DMS153 (cell line): ENCODE measurements at regions not wholly inside any gene's neighbourhood (a gene's known extent, or its start where the extent isn't known, plus 50 kb on each side); places are given as distances from the start of the nearest gene placed in this dataset.

Experiments used
- DNase-seq: peaks from one replicate; lab custom pipeline; 2025; lab: John Stamatoyannopoulos, UW

DNA sequence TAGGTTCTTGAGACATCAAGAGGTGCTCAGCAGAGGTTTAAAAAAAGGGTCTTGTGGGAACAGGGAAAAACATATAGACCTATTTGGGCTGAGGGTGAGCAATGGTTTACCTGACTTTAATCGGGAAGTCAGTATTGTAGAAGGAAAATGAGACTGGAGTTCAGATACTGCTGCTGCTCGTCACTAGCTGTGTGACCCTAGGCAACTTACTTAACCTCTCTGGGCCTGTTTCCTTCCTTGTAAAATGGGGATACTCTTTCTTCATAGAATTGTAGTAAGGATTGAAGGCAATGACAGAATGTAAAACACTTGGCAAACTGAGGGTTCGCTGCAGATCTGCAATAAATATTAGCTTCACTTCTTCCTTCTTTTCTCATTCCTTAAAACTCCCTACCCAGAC is 327.5 kb upstream of the PROK2 start:
- DNase-seq, result no peak

DNA sequence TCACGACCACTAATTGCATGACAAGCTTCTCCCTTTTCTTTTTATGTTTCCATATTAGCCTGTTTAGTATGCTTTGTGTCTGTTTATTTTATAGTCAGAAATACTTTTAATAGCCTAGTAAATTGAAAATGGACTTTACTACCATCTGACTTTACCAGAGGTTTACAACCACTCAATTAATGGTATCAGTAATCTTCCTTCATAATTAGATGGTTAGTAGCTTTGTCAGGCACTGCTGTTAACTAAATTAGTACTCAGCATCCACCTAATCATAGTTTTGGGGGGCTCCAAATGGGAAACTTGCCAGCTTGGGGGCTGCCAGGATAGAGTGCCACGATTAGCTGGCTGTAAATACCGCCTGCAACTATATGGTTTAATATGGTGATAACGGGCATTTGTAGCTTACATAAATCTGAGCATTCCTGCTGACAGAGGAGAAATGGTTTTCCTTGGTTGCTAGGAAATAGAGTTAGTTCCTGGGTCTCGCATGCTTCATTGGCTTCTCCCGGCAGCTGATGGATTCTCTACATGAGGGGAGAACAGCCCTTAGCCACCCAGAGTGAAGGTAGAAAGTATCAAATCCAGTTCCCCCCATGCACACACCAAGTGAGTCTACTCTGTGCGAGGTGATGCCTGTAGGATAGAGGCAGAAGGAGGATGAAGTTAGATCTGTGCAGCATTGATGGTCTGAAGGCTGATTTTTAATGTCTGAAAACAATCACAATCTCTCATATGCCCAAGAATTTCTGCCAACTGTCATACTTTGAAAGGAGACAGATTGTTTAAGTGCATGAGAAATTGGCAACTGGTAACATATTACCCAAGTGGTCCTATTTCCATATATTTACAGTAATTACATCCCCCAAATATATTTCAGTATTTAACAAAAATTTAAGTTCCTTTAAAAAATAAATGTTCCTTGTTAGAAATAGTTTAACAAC is 326.6 kb upstream of the PROK2 start:
- no peak for DNase-seq

DNA sequence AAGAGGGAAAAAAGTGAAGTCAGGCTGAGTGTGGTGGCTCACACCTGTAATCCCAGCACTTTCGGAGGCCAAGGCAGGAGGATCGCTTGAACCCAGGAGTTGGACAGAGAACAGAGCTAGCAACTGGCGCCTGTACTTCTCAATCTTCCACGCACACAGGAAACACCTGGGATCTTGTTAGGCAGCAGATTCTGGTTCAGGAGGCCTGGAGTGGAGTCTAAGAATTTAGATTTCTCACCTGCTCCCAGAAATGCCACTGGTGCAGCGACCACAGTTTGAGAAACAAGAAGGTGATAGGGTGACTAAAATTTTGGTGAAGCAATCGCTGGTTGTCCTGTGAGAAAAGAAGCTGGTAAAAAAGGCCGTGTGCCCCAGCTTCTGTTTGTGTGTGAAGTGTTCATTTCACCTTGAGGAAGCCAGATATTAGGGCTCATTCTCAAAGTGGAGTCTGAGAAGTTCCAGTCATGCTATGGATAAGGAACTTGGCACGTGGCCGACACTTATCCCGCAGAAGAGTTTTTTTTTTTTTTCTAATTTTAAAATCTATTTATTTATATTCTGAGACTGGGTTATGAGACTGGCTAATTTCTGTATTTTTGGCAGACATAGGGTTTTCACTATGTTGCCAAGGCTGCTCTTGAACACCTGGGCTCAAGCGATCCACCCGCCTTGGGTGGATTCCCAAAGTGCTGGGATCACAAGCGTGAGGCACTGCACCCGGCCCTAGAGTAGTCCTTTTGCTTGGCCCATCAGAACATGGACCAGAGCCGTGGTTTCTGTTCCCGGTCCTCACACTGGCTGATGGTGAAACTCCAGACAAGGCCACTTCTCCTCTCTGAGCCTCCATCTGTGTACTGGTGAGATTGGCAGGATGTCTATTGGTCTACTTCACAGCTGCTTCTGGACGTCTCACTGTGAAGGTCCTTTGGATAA is 324.6 kb upstream of the PROK2 start:
- no peak for DNase-seq

DNA sequence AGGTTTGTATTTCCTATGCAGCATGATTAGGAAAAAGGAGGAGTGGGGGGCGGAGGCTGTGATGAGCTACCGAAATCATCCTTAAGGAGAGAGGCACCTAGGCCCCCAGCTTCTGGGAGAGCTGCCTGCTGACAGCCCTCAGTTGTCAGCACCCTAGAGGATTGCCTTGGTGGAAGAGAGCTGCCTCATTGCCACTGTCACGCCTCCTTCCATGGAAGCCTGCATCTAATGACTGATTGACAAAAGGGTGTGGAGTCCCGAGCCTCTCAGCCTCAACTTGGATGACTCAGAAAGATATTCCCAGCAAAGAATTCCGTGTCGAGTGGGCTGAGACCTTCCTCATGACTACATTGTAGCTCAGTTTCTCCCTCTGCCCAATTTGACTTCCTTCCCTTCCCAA is 320.4 kb upstream of the PROK2 start:
- DNase-seq, result no peak

DNA sequence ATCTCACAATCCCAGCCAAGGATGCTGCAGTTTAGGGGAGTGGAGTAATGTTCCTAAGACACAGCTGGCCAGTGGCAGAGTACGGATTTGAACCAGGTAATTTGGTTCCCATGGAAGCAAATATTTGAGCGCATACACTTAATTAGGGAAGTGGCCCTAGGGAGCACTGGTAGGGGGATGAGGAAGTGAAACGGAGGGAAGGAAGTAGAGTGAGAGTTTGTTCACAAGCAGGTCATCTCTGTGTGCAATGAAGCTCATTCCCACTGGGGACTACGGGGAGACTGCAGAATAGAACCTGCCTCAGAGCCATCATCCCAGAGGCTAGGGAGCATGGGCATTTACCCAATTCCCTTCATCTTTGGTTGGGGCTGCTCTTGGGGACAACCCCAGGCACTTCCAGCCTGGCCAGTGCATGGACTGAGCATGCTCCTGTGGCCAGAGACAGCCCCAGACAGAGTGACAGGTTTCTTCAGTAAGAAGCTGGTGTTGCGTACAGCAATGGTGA is 317.2 kb upstream of the PROK2 start:
- DNase-seq, result no peak

DNA sequence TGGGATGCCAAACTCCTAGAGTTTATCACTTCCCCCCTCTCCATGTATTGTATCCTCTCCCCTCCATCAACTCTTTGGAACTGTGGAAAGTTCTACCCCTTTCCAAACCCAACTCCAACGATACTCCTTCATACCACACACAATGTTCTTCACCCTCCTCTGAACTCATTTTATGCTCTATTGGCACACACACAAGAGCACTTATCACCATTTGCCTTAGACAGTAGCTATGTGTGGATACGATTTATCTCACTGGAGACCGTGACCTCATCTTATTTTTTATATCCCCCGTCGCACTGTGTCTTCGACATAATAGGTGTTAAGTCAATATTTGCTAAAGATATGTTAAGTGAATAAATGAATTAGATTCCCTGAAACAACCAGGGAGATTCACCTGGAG is 316.5 kb upstream of the PROK2 start:
- no peak for DNase-seq

DNA sequence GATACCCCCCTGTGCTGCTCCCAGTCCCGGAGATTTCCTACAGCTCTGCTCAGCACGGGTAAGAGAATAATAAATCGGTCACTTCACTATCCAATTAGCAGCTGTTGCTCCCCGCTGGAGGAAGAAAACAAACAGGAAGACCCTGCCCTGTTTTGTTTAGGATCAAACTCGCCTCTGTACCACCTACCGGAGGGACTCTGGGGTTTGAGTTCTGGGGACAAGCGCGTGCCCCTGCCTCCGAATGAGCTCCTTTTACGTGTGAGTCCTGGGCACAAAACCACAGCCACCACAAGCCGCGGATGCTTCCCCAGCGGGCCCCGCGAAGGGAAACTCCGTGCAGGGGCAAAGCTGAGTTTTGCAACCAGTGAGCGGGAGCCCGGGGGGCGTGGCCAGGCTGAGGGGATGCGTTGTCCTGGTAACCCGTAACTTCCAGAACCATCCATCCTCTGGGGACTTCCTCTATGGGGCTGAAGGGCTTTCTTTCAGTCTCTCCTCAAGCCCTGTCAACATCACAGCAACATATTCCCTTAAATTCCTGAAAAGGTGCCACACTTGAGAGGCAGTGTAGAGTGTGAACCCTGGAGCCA is 315.7 kb upstream of the PROK2 start:
- DNase-seq, result no peak

DNA sequence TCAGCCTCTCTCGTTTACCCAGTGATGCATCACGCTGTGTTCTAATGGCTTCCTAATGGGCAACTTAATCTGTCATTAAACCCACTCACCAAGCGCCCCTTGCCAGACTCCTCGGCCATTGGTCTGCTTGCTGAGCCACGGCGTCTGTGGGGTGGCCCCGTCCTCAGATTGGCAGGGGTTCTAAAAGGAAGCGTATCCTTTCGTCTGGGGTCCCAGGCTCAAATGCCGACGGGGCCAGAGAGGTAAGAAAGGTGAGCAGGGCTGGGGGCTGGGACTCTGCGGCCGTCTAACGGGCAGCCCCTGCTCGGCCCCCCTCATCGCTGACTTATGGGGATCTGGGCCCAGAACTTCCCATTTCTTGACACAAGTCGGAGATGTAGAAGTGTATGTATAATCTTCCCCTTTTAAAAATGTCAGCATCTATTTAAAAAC is 315.1 kb upstream of the PROK2 start:
- DNase-seq, result no peak

DNA sequence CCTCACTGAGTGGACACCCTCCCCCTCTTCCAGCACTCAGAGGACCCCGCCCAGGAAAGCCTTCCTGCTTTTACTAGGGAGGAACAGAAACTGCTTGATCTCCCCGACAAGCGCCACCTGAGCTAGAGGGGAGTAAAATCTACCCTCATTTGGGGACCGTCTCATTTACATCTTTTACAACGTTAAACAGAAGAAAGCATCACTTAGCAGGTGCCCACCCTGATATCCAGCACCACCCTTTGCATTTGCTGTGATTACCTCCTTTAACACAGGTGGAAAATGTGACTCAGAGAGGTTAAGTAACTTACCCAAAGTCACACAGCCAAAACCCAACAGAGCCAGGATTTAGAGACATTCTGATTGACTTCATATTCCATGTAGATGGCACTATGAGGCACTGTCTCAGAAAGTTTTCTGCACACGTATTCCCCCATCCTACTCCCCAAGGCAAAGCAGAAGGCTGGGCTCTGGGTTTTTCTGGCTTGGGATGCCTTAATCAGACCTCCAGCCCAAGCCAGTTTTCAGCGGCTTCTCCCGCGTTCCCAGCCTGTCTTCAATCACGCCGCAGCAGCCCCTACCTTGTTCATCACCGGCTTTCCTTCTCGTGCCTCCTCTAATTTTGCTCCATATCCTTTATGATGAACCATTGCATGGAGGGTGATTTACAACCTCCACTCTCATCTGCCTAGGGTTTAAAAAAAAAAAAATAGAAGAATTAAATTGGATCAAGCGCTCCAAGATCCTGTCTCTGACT is 314.6 kb upstream of the PROK2 start:
- DNase-seq, result no peak

DNA sequence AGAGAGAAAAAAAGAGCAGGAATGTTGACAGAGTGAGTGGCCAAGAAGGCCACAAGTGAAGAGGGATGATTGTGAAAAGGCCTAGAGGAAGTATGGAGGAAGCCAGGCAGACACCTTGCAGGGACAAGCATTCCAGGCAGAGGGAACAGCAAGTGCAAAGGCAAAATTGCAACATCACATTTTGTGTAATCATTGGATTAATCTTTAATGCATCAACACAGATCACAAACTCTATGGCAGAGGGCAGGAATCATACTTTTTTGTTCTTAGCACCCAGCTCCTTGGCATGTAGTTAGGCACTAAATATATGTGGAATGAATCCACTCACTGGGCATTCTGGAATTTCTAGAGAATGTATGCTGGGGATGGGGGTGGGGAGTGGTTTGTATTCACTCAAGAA is 312.1 kb upstream of the PROK2 start:
- DNase-seq, result no peak

DNA sequence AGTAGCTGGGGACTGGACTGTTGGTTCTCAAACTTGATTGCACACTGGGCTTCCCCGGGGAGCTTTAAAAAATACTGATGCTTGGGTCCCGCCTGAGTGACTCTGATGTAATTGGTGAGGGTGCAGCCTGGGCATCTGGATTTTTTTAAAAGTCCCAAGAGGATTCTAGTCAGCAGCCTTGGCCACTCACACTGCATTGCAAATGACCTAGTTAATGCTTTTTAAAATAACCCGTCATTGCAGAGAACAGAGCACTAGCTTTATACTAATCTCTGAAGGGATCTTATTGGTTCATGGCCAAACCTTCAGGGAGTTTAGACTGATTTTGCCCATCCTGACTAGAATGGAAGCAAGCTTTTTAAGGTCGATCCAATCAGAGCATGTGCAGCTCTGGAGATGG is 310.6 kb upstream of the PROK2 start:
- DNase-seq, result no peak

DNA sequence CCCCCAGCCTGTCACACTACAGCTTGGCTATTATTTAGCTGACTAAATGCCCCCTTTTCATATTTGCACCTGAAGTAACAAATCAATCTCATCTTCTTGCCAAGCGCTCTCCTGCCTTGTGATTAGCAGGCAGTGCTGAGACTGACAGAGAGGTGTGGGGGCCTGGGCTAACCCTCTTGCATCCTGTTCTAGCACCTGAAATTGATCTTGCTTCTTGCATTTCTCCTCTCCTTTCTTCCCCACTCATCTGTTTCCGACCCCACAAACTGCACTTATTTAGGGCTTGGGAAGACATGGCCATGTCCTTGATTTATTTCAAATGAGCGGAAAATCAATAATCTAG is 309.0 kb upstream of the PROK2 start:
- no peak for DNase-seq

DNA sequence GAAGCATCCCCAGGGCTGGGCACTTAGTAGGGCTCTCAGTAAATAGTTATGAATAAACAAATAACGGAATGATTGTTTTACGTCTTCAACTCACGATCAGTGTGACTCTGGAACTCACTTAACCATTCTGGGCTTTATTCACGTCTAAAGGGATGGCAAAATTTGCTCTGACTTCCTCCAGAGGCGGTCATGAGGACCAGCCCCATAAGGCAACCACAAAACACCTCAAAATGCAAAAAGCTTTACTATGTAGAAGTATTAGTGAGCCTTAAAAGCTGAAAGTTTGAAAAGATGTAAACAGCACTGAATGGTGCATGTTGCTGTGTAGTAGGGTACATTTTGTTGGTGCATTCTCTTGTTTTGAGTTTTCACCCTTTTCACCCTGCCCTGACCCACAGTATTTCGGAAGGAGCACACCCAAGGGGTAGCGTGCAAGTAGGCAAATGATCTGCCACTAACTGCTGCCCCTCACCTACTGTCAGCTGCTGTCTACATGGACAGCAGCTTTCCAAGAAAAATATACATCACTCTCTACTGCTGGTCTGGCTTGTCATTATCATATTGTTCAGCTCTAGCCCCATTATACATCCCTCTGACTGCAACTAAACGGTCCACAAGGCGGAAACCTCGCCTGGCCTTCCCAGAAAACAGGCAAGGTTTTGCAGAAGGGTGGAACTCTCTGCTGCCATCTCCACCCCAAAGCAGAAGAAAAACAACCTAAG is 308.5 kb upstream of the PROK2 start:
- no peak for DNase-seq

DNA sequence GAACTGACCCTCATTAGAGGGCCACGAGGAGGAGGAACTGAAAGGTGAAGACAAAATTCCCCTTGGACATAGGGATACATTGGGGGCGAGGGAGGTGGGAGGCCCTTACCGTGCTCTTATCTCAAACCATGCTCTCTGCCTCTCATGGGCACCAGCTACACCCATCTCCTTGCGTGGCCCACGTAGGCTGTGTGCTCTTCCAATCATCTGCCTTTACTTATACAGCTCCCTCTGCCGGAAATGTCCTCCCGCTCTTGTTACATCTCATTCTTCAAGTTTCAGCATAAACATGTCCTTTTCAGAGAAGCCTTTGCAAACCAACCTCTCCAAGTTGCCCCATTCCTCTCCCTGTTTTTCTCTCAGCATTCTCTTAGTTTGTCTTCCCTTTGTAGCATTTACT is 307.8 kb upstream of the PROK2 start:
- no peak for DNase-seq

DNA sequence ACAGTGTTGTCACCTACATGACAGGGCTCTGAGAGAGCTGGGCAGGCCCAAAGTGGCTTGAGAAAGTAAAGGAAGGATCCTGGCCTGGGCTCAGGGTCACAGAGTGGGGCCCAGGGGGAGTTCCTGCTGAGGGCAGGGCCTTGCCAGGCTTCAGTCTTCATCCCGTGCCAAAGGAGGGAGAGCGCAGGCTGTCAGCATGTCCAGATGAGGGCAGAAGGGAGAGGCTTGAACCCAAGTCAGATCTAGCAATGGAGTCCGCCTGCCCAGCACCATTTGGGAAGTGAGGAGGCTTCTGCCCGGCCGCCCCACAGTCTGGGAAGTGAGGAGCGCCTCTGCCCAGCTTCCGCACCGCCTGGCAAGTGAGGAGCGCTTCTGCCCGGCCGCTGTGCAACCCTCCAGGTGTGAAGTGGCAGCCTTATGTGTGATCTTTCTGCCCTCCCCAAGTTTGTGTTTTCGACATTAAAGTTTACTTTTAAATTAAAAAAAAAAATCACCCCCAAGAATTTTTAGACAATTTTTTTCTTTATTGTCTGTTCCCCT is 303.6 kb upstream of the PROK2 start:
- DNase-seq, result no peak

DNA sequence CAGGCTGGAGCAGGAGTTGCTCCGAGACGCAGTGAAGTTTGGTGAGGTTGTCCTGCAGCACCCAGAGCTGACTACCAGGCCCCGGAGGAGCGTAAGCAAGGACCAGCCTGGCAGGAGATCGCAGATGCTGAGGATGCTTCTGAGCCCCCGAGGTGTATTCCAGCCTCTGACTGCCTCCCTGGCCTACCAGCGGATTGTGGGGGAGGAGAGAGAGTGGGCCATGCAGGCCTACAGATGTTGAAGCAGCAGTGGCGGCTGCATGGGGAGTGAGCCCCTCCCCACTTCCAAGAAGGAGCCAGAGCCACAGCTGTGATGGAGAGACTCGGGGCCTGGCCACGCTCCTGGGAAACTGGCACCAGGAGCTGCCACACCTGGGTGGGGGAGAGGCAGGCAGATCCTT is 302.5 kb upstream of the PROK2 start:
- no peak for DNase-seq

DNA sequence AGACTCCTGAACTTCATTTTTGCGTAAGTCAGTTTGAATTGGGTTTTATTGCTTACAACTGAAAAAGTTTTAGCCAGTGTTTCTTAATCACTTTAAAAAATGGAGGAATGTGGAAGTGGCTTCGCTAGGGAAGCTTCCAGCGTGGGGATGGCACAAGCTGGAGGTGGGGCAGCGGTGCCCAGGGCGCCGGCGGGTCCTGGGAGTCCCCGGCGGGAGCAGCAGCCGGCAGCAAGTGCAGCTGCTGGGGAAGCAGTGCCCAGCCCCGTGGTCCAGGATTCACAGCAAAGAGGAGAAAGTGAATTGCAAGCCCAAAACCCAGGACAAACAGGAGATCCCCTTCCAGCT is 301.8 kb upstream of the PROK2 start:
- no peak for DNase-seq

DNA sequence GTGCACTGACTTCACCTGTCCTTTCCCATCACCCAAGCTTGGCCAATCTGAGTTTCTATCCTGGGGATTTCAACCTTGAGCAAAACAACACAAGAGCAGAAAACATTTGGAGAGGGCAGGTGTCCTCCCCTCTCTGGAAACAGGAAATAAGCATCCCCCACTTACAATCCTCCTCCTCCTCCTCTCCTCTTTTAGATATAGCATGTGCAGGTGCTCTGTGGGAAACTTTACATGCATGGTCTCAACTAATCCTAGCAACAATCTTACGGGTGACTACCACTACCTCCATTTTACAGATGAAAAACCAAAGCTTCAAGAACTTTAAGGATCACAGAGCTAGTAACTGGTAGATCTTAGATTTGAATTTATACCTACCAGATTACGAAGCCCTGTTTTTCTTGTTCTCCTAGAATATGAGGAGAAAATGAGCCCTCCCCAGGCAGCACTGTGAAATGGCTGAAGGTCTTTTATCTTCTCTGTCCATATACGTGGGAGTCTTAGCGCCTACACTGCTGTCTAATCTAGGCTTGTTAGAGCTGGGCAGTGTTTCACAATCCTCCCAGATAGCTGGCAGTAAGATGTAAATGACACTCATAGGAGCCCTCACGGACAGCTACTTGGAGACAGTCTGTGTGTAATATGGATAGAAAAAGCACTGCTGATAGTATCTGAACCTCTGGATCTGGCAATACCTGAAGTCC is 301.2 kb upstream of the PROK2 start:
- no peak for DNase-seq

DNA sequence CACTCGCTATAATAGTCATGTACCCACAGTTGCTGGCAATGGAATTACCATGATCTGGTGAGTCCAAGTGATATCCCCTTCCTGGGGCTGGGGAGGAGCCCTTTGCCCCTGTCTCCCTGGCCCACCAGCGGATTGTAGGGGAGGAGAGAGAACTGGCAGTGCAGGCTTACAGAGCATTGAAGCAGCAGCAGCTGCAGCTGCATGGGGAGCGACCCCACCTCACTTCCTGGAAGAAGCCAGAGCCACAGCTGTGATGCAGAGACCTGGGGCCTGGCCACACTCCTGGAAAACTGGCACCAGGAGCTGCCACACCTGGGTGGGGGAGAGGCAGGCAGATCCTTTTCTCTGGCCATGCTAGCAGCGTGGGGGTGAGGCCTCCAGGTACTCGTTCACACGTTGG is 300.1 kb upstream of the PROK2 start:
- DNase-seq, result no peak

DNA sequence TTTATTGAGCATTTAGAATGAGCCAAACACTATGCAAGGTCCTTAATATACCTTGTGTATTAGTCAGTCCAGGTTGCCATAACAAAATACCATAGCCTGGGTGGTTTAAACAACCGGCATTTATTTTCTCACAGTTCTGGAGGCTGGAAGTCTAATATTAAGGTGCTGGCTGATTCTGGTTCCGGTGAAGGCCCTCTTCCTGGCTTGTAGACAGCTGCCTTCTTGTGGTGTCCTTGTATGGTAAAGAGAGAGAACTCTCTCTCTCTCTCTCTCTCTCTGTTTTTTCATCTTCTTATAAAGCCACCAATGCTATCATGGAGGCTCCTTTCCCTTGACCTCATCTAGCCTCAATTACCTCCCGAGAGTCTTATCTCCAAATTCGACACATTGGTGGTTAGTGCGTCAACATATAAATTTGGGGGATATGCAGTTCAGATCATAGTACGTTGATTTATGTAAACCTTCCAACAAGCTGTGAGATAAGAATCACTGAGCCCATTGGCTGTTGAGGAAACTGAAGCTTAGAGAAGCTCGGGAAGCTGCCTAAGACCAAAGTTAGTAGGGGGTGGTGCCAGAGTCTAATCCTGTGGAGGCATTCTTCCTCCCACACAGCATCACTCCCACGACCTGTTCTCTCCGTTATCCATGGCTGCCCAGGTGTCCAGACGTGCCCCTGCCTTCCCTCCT is 298.0 kb upstream of the PROK2 start:
- no peak for DNase-seq
